ENCODE measurements at regions not wholly inside any gene's neighbourhood (a gene's known extent, or its start where the extent isn't known, plus 50 kb on each side); places are given as distances from the start of the nearest gene placed in this dataset.

- Mint-ChIP-seq H3K4me3 (no peak overlapping the region), H3K27me3 (no peaks in the 10 kb centered on the region), H3K9me3 (ENCODE audit: insufficient read depth) (peaks cover 8% of the 10 kb centered on the region), H3K4me1 (no peaks in the 10 kb centered on the region), H3K27ac (no peak overlapping the region)
- Histone ChIP-seq H3K36me3 (replicated peaks in 1 of 2; ENCODE audit: control extremely low read depth in 1 of 2, control insufficient read depth in 1 of 2, extremely low read depth in 1 of 2, insufficient read depth in 2 of 2, low read length in 1 of 2) (no peaks in the 10 kb centered on the region), H3K79me2 (ENCODE audit: control insufficient read depth, insufficient read depth, low read length) (no peaks in the 10 kb centered on the region), H3K4me2 (replicated peaks; ENCODE audit: low read depth, low read length, poor library complexity, severe bottlenecking) (no peak overlapping the region), H3K27ac (ENCODE audit: low read length in 2 of 2) (no peak overlapping the region), H3K27me3 (replicated peaks in 1 of 4; ENCODE audit: control extremely low read depth in 1 of 4, control insufficient read depth in 3 of 4, insufficient read depth in 4 of 4, low read length in 3 of 4) (no peaks in the 10 kb centered on the region), H4K20me1 (ENCODE audit: control insufficient read depth, insufficient read depth, low read length, poor library complexity, severe bottlenecking) (no peaks in the 10 kb centered on the region), H3K4me1 (ENCODE audit: control insufficient read depth in 2 of 2, insufficient read depth in 2 of 2, low read length in 2 of 2) (no peaks in the 10 kb centered on the region), H3K9ac (ENCODE audit: low read length) (no peak overlapping the region), H3K9me3 (ENCODE audit: control extremely low read depth in 1 of 3, control insufficient read depth in 2 of 3, insufficient read depth in 1 of 3, low read length in 2 of 3) (peaks cover 0 to 17% (median 0%) of the 10 kb centered on the region in 3 donors), H3K4me3 (ENCODE audit: control extremely low read depth in 1 of 5, extremely low read depth in 1 of 5, insufficient read depth in 1 of 5, low read depth in 2 of 5, low read length in 4 of 5) (no peak overlapping the region), H2AFZ (ENCODE audit: insufficient read depth, low read depth, low read length, poor library complexity, severe bottlenecking) (no peak overlapping the region)
- WGBS (ENCODE audit: insufficient coverage), result 93% methylated on average over 5 of the region's 5 CpGs
- ATAC-seq (ENCODE audit: low read depth) (no peak), DNase-seq (no peak)
- ChIA-PET POLR2A (no interaction called here), CTCF (no interaction called here)
- TF ChIP-seq EZH2 (IDR thresholded peaks at IDR 0.05; ENCODE audit: borderline replicate concordance, insufficient read depth, low read depth, low read length, poor library complexity, severe bottlenecking) (no peak), CTCF (IDR thresholded peaks at IDR 0.05) (no peak)
- intact Hi-C loops (cut with micrococcal nuclease), result no loop called here
These were observed 391.7 kb upstream of the SPTLC3 start for GRCh38 chr20:12617076-12617475.

- Histone ChIP-seq H3K4me1 (ENCODE audit: control insufficient read depth in 2 of 2, insufficient read depth in 2 of 2, low read length in 2 of 2) (no peaks in the 10 kb centered on the region), H3K27ac (ENCODE audit: low read length in 2 of 2) (no peak overlapping the region), H3K9me3 (ENCODE audit: control extremely low read depth in 1 of 3, control insufficient read depth in 2 of 3, insufficient read depth in 1 of 3, low read length in 2 of 3) (peaks cover 0 to 3% (median 0%) of the 10 kb centered on the region in 3 donors), H3K4me2 (replicated peaks; ENCODE audit: low read depth, low read length, poor library complexity, severe bottlenecking) (no peak overlapping the region), H3K79me2 (ENCODE audit: control insufficient read depth, insufficient read depth, low read length) (no peaks in the 10 kb centered on the region), H3K27me3 (replicated peaks in 1 of 4; ENCODE audit: control extremely low read depth in 1 of 4, control insufficient read depth in 3 of 4, insufficient read depth in 4 of 4, low read length in 3 of 4) (no peaks in the 10 kb centered on the region), H2AFZ (ENCODE audit: insufficient read depth, low read depth, low read length, poor library complexity, severe bottlenecking) (no peak overlapping the region), H3K9ac (ENCODE audit: low read length) (no peak overlapping the region), H3K36me3 (replicated peaks in 1 of 2; ENCODE audit: control extremely low read depth in 1 of 2, control insufficient read depth in 1 of 2, extremely low read depth in 1 of 2, insufficient read depth in 2 of 2, low read length in 1 of 2) (no peaks in the 10 kb centered on the region), H4K20me1 (ENCODE audit: control insufficient read depth, insufficient read depth, low read length, poor library complexity, severe bottlenecking) (no peaks in the 10 kb centered on the region), H3K4me3 (ENCODE audit: control extremely low read depth in 1 of 5, extremely low read depth in 1 of 5, insufficient read depth in 1 of 5, low read depth in 2 of 5, low read length in 4 of 5) (no peak overlapping the region)
- intact Hi-C loops (cut with micrococcal nuclease), result no loop called here
- no CpG with 5 or more reads among the region's 1 CpG for WGBS (ENCODE audit: insufficient coverage)
- ATAC-seq (ENCODE audit: low read depth) (no peak), DNase-seq (no peak)
- Mint-ChIP-seq H3K4me1 (no peaks in the 10 kb centered on the region), H3K27me3 (no peaks in the 10 kb centered on the region), H3K4me3 (no peak overlapping the region), H3K27ac (no peak overlapping the region), H3K9me3 (ENCODE audit: insufficient read depth) (peaks cover 9% of the 10 kb centered on the region)
- TF ChIP-seq CTCF (IDR thresholded peaks at IDR 0.05) (no peak), EZH2 (IDR thresholded peaks at IDR 0.05; ENCODE audit: borderline replicate concordance, insufficient read depth, low read depth, low read length, poor library complexity, severe bottlenecking) (no peak)
- ChIA-PET POLR2A (no interaction called here), CTCF (no interaction called here)
These were observed 384.9 kb upstream of the SPTLC3 start for GRCh38 chr20:12623870-12624269.

Measured in B cell (primary cell).